ENCODE measurements at regions not wholly inside any gene's neighbourhood (a gene's known extent, or its start where the extent isn't known, plus 50 kb on each side); places are given as distances from the start of the nearest gene placed in this dataset.
"Not testable (repeated sequence)": the region's sequence is repeated elsewhere in the genome, so short reads cannot be mapped to it uniquely, and the experiment has no call there.

GRCh38 chr16:59920054-59920453 lies 1185.9 kb upstream of the GOT2 start:
- no peak for DNase-seq

- no peak for DNase-seq
Observed at GRCh38 chr16:59913666-59914065, 1179.5 kb upstream of the GOT2 start.

- DNase-seq, result no peak
Observed at GRCh38 chr16:59909262-59909661, 1175.1 kb upstream of the GOT2 start.

- no peak for DNase-seq
Observed at GRCh38 chr16:59907611-59908010, 1173.5 kb upstream of the GOT2 start.

- DNase-seq, result no peak
Observed at GRCh38 chr16:59905606-59906005, 1171.5 kb upstream of the GOT2 start.

- no peak for DNase-seq
Observed at GRCh38 chr16:59905131-59905530, 1171.0 kb upstream of the GOT2 start.

GRCh38 chr16:59899940-59900339 lies 1165.8 kb upstream of the GOT2 start:
- DNase-seq, result no peak

- no peak for DNase-seq
Observed at GRCh38 chr16:59892376-59892775, 1158.3 kb upstream of the GOT2 start.

GRCh38 chr16:59887856-59888255 lies 1153.7 kb upstream of the GOT2 start:
- no peak for DNase-seq

- DNase-seq, result no peak
Observed at GRCh38 chr16:59886021-59886420, 1151.9 kb upstream of the GOT2 start.

GRCh38 chr16:59881376-59881775 lies 1147.3 kb upstream of the GOT2 start:
- DNase-seq, result no peak

GRCh38 chr16:59880611-59881010 lies 1146.5 kb upstream of the GOT2 start:
- DNase-seq, result no peak

GRCh38 chr16:59878999-59879398 lies 1144.9 kb upstream of the GOT2 start:
- no peak for DNase-seq

GRCh38 chr16:59878479-59878878 lies 1144.4 kb upstream of the GOT2 start:
- DNase-seq, result no peak

- no peak for DNase-seq
Observed at GRCh38 chr16:59864981-59865666, 1131.0 kb upstream of the GOT2 start.

GRCh38 chr16:59859676-59860402 lies 1125.7 kb upstream of the GOT2 start:
- DNase-seq, result no peak

- no peak for DNase-seq
Observed at GRCh38 chr16:59854846-59855439, 1120.8 kb upstream of the GOT2 start.

GRCh38 chr16:59849716-59850115 lies 1115.6 kb upstream of the GOT2 start:
- no peak for DNase-seq

GRCh38 chr16:59848296-59848695 lies 1114.2 kb upstream of the GOT2 start:
- no peak for DNase-seq

- no peak for DNase-seq
Observed at GRCh38 chr16:59840169-59840568, 1106.1 kb upstream of the GOT2 start.

GRCh38 chr16:59826767-59827166 lies 1092.7 kb upstream of the GOT2 start:
- DNase-seq, result no peak

- not testable (repeated sequence) for DNase-seq
Observed at GRCh38 chr16:59809488-59809887, 1075.4 kb upstream of the GOT2 start.

GRCh38 chr16:59783191-59783590 lies 1049.1 kb upstream of the GOT2 start:
- DNase-seq, result no peak

- DNase-seq, result no peak
Observed at GRCh38 chr16:59773330-59773729, 1039.2 kb upstream of the GOT2 start.

Data from HCEC 1CT (cell line).